ENCODE measurements at regions not wholly inside any gene's neighbourhood (a gene's known extent, or its start where the extent isn't known, plus 50 kb on each side); places are given as distances from the start of the nearest gene placed in this dataset.
"Not testable (repeated sequence)": the region's sequence is repeated elsewhere in the genome, so short reads cannot be mapped to it uniquely, and the experiment has no call there.

DNA sequence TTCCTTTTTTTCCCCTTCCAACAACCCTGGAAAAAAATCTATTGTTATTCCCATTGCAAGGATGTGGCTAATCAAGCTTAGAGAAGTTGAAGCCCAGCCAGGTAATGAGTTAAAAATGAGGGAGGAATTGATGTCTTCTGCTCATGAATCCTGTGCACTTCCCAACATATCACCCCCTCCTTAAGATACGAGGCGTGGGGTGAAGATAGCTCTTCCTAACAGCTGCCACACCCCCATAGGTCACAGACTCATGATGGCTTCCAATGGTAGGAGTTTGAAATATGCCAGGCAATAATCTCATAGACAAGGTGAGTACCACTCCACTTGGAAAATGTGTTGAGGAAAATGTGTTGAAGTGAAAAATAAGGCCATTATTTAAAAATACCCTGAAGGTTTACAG lies 71.3 kb upstream of the HECW1 start:
- DNase-seq (ENCODE audit: low spot score), result no peak
- TF ChIP-seq, protein P1, sequence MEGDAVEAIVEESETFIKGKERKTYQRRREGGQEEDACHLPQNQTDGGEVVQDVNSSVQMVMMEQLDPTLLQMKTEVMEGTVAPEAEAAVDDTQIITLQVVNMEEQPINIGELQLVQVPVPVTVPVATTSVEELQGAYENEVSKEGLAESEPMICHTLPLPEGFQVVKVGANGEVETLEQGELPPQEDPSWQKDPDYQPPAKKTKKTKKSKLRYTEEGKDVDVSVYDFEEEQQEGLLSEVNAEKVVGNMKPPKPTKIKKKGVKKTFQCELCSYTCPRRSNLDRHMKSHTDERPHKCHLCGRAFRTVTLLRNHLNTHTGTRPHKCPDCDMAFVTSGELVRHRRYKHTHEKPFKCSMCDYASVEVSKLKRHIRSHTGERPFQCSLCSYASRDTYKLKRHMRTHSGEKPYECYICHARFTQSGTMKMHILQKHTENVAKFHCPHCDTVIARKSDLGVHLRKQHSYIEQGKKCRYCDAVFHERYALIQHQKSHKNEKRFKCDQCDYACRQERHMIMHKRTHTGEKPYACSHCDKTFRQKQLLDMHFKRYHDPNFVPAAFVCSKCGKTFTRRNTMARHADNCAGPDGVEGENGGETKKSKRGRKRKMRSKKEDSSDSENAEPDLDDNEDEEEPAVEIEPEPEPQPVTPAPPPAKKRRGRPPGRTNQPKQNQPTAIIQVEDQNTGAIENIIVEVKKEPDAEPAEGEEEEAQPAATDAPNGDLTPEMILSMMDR (IDR thresholded peaks at IDR 0.05; ENCODE audit: extremely low read depth, missing control alignments), result no peak

DNA sequence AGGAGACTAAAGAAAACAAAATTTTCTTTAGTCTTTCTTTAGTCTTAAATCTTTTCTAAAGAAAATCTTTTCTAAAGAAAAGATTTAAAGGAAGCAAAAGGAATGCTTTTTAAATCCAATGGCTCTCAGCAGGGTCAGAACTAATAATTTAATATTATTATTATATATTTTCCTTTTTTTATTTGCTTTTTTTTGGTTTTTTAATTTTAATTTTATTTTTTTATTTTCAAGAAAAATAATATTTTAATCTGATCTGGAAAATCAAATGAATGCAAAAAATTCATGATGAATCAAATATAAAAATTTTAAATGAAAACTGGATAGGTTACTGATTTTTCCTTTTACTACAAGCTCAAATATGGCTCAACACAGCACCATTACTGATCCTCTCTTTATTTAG lies 70.7 kb upstream of the HECW1 start:
- DNase-seq (ENCODE audit: low spot score), result no peak
- TF ChIP-seq, protein P1 (IDR thresholded peaks at IDR 0.05; ENCODE audit: extremely low read depth, missing control alignments), result no peak

DNA sequence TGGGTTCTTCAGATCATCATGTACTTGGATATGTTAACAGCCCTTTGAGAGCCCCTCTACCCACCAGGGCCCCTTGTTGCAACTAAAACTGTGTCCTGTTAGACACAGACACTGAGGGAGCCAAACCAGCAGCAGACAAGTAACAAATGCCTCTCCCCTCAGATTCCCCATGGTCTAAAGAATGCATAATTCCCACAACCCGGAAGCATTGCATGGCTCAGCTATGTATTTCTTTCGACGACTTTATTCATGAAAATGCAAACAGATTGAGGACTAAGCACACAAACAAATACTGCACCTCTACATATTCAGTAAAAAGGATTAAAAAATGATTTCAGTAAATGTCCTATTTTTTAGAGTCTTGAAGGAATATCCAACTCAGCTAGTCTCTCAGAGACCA lies 70.1 kb upstream of the HECW1 start:
- no peak for DNase-seq (ENCODE audit: low spot score)
- TF ChIP-seq, protein P1 (IDR thresholded peaks at IDR 0.05; ENCODE audit: extremely low read depth, missing control alignments), result no peak

DNA sequence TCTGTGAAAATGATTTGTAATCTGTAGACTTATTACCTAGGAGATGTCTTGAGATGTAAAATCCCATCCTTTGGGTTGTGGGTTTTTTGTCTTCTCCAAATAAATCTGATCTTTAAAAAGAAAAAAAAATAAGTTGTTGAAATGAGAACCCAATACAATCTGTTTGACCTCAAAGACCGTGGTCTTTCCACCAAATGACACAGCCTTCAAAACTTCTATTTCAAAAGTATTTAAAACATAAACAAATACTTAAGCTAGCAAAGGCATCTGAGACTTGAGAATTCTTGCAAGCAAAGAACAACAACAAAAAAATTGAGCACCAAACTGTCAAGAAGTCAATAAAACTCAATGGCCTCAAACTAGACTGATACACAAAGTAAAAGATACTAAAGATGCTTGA lies 67.9 kb upstream of the HECW1 start:
- no peak for DNase-seq (ENCODE audit: low spot score)
- TF ChIP-seq, protein P1 (IDR thresholded peaks at IDR 0.05; ENCODE audit: extremely low read depth, missing control alignments), result no peak

DNA sequence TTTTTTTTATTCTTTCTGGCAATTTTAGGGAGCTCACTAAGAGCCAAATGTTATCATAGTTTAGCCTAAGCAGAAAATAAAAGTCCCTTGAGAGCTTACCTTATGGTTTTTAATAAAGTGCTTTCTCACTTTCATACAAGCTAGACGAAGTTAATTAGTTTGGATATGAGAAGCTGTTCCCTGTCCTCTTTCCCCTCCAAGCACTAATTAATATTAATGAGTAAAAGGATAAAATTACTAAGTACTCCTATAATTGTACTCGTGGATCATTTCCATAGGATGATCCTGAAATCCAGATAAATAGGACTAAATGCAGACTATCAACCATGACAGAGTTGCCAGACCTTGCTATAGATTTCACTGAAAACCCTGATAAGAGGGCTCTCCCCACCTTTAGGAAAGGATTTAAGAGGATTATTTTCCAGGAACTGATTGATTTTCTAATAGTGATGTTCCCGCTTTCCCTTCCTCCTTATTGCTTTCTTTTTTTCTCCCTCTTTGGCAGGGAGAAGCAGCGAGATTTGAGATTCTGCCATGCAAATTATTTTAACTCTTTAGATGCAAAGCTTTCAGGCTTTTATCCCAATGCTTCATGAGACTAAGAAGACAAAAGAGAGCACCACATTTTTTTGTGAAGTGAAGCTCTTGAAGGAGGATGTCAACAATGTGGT lies 58.3 kb upstream of the HECW1 start:
- TF ChIP-seq, protein P1 (IDR thresholded peaks at IDR 0.05; ENCODE audit: extremely low read depth, missing control alignments), result no peak
- no peak for DNase-seq (ENCODE audit: low spot score)

DNA sequence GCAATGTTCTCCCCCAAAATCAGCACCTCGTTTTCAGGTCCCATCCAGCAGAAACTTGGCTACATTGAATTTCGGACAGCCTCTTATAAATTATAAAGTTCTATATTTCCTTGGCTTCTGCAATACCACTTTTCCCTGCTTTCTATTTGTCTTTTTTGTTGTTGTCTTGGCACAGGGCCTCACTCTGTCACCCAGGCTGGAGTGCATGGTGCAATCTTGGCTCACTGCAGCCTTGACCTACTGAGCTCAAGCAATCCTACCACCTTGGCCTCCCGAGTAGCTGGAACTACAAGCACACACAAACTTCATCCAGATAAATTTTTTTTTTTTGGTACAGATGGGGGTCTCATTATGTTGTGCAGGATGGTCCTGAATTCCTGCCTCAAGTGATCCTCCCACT lies 55.3 kb upstream of the HECW1 start:
- no peak for DNase-seq (ENCODE audit: low spot score)

DNA sequence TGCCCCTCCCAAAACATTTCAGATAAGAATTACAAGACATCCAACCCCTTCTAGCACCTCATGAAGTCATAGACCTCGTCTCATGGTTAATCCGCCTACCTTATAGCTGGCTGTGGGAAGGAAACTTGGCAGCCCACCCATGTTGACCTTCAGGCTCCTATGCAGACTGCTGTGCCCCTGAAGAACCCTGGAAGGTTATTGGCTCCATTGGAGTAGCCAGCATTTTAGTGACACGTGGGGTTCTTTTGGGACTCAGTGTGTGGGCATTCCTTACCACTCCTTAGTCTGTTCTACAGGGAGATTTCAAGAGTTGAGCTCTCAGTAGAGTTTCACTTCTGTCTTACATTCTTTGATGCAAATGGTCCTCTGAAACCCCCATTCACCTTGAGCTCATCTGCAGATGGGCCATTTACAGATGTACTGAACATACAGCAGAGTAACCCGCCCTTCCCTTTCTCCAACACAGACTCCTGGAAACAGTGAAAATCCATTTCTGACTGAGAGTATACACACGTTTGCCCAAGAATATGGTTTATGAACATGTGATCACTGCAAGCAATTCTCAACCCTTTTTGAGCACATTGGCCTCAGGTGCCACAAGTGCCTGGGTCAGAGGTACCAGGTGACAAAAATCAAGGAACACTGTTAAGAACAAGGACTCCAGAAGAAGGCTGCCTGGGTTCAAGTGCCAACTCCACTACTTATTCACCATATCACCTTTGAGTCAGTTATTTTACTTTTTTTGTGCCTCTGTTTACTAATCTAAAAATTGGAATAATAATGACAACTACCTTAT lies 54.0 kb upstream of the HECW1 start:
- TF ChIP-seq, protein P1 (IDR thresholded peaks at IDR 0.05; ENCODE audit: extremely low read depth, missing control alignments), result no peak
- DNase-seq (ENCODE audit: low spot score), result peak; percentile 46

More for the DNA sequence above, 55.3 kb upstream of the HECW1 start:
- TF ChIP-seq, protein P1 (IDR thresholded peaks at IDR 0.05; ENCODE audit: extremely low read depth, missing control alignments), result no peak

DNA sequence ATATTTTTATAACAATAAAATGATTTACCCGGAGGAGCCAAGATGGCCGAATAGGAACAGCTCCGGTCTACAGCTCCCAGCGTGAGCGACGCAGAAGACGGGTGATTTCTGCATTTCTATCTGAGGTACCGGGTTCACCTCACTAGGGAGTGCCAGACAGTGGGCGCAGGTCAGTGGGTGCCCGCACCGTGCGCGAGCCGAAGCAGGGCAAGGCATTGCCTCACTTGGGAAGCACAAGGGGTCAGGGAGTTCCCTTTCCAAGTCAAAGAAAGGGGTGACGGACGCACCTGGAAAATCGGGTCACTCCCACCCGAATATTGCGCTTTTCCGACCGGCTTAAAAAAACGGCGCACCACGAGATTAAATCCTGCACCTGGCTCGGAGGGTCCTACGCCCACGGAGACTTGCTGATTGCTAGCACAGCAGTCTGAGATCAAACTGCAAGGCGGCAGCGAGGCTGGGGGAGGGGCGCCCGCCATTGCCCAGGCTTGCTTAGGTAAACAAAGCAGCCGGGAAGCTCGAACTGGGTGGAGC lies 53.3 kb upstream of the HECW1 start:
- not testable (repeated sequence) for DNase-seq (ENCODE audit: low spot score)
